Heart right ventricle (tissue), 16 donors: ENCODE measurements at regions not wholly inside any gene's neighbourhood (a gene's known extent, or its start where the extent isn't known, plus 50 kb on each side); places are given as distances from the start of the nearest gene placed in this dataset.

Experiments used
- ATAC-seq, 8 donors: fragments of 200-7000 bp; cut with Tn5 transposase; one replicate each; pipeline ENCODE4 v1.9.1; 2020; ENCODE audit warnings: mild to moderate bottlenecking in 8 of 8, moderate library complexity in 8 of 8, moderate number of reproducible peaks in 1 of 8
- DNase-seq, 2 donors: peaks; one replicate each; pipeline ENCODE4 v3.0.0-alpha.2; 2020
- H3K27ac ChIP-seq, 10 donors: fragments of 200-600 bp; sonication (generic) in 2 of 10; one replicate each; pipeline versions ENCODE4 v1.5.0 to v1.8.0; 2020 to 2022; ENCODE audit warnings: mild to moderate bottlenecking in 3 of 10
- H3K27me3 ChIP-seq, 7 donors: fragments of 200-600 bp; one replicate each; pipeline ENCODE4 v1.8.0; 2021 to 2022; ENCODE audit warnings: mild to moderate bottlenecking in 2 of 7
- H3K36me3 ChIP-seq, 9 donors: fragments of 200-600 bp; sonication (generic) in 1 of 9; one replicate each; pipeline versions ENCODE4 v1.5.0 to v1.8.0; 2020 to 2022; ENCODE audit warnings: mild to moderate bottlenecking in 2 of 9
- H3K4me1 ChIP-seq, 9 donors: fragments of 200-600 bp; sonication (generic) in 1 of 9; one replicate each; pipeline versions ENCODE4 v1.5.0 to v1.8.0; 2020 to 2022; ENCODE audit warnings: mild to moderate bottlenecking in 4 of 9
- H3K4me3 ChIP-seq, 10 donors: fragments of 200-600 bp; sonication (generic) in 2 of 10; one replicate each; pipeline versions ENCODE4 v1.5.0 to v1.8.0; 2020 to 2022; ENCODE audit warnings: mild to moderate bottlenecking in 7 of 10, moderate library complexity in 2 of 10
- H3K9me3 ChIP-seq, 11 donors: fragments of 200-600 bp in 10 of 11; sonication (generic) in 2 of 11; one replicate each; pipeline versions ENCODE4 v1.5.0 to v1.8.0; 2013 to 2022; ENCODE audit warnings: mild to moderate bottlenecking in 2 of 11, control low read depth in 1 of 11, moderate library complexity in 1 of 11
- WGBS, 2 donors: extraction: QIAGEN DNeasy Blood & Tissue Kit; methylation state at CpG; one replicate each; pipeline ENCODE4 v1.1.7; 2013; ENCODE audit warnings: inconsistent platforms in 1 of 2; 5-methylcytosine and 5-hydroxymethylcytosine counted together
- intact Hi-C, 10 donors: fragments of 100-400 bp; cut with DNase I; formaldehyde crosslinking; loops; one replicate each; pipeline versions ENCODE4 v1.11.1 to v1.14.2; 2022
- TF ChIP-seq, protein P1 (sequence below), 9 donors: fragments of 200-600 bp; sonication (generic) in 2 of 9; IDR thresholded peaks; one replicate each; pipeline versions ENCODE4 v1.5.0 to v1.8.0; 2021 to 2022; ENCODE audit warnings: antibody characterized with exemption in 9 of 9, mild to moderate bottlenecking in 5 of 9, moderate library complexity in 1 of 9
- donor health status: Arrhythmogenic right ventricular cardiomyopathy.
- donor health status: ischemic (EF 13 %, LVEDD 7.1; RV severe dilation, severe dysfunction).
- donor health status: healthy with polysubstance abuse.
- donor health status: DM: no; HTN: yes; CAD: no.
- donor health status: DM: no; HTN: no; CAD: no.
- donor health status: ischemic (EF 25% LVEDD 6.9; RV normal size, moderate dysfunction).
- donor health status: ischemic (EF 25% LVEDD 5.7; RV mildly dilated, moderate dysfunction).
- donor health status: healthy.
- donor health status: DM: yes; HTN: yes; CAD: no.
- donor health status: Ischemic cardiomyopathy.
- donor health status: ischemic (EF 35%, LVEDD 5.7; RV mildly dilated, moderate dysfunction).
- donor health status: nonischemic (EF 11% LVEDD 7.7; RV severe dilation, severe dysfunction).
- donor health status: DM: yes; HTN: yes; CAD: no.
- donor health status: PGD.
- donor health status: ischemic (EF 29% LVEDD 5.4; RV normal size, mild dysfunction).
- donor health status: nonischemic (EF 23%, LVEDD 6.1; RV moderate dilation, normal function).

DNA sequence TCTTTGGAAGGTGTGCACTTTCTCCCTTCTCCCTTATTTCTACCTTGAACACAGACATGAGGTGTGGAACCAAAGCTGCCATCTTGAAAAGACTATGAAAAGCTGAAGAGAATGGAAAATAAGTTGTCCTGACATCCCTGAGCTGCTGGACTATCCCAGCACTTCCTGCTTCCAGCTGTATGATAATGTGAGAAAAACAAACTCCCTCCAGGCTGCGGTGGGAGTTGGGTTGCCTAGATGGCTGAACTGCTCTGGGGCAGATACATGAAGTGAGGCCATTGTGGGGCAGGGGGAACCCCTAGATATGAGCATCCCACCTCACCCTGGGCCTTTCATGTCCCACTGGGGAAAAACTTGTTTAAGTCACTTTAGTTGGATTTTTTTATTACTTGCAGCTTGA, 82.4 kb downstream of the BOD1 start:
- TF ChIP-seq, protein P1, sequence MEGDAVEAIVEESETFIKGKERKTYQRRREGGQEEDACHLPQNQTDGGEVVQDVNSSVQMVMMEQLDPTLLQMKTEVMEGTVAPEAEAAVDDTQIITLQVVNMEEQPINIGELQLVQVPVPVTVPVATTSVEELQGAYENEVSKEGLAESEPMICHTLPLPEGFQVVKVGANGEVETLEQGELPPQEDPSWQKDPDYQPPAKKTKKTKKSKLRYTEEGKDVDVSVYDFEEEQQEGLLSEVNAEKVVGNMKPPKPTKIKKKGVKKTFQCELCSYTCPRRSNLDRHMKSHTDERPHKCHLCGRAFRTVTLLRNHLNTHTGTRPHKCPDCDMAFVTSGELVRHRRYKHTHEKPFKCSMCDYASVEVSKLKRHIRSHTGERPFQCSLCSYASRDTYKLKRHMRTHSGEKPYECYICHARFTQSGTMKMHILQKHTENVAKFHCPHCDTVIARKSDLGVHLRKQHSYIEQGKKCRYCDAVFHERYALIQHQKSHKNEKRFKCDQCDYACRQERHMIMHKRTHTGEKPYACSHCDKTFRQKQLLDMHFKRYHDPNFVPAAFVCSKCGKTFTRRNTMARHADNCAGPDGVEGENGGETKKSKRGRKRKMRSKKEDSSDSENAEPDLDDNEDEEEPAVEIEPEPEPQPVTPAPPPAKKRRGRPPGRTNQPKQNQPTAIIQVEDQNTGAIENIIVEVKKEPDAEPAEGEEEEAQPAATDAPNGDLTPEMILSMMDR (IDR thresholded peaks at IDR 0.05) = no peak
- no peak for DNase-seq
- Histone ChIP-seq H3K27me3 (no peaks in the 10 kb centered on the region), H3K4me3 (no peak overlapping the region), H3K4me1 (peaks cover 0 to 16% (median 0%) of the 10 kb centered on the region in 9 donors), H3K36me3 (no peaks in the 10 kb centered on the region), H3K9me3 (no peaks in the 10 kb centered on the region), H3K27ac (no peak overlapping the region)
- no peak for ATAC-seq
- WGBS, 2 donors = 3 to 17% methylated on average over 1 of the region's 1 CpG
- intact Hi-C loops = no loop called here

DNA sequence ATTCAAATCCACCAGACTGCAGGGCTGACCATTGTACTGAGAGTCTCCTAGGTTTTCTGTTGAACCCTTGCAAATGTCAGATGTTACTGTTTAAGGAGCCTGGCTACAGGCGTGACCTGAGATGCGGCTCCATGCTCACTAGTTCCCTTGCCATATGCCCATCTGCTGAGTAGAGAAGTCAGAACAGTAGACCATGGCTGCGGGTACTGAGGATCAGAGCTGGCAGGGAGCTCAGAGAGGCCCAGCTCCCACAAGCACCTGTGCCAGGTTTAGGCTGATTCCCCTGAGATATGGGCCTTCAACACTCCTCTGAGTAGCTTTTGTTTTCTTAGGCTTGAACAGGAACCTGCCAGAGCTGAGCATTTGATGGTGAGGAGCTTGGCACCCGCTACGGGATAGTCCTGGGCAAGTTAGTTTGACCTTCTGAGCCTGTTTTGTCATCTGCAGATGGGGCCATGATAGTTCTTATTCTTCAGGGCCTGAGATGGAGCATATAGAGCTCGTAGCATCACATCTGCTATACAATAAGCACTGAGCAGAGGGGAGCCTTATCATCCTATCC, 83.7 kb downstream of the BOD1 start:
- DNase-seq = no peak
- Histone ChIP-seq H3K4me3 (no peak overlapping the region), H3K27ac (no peak overlapping the region), H3K36me3 (no peaks in the 10 kb centered on the region), H3K9me3 (no peaks in the 10 kb centered on the region), H3K27me3 (no peaks in the 10 kb centered on the region), H3K4me1 (peaks cover 0 to 4% (median 0%) of the 10 kb centered on the region in 9 donors)
- TF ChIP-seq, protein P1 (IDR thresholded peaks at IDR 0.05) = no peak
- ATAC-seq = no peak
- 83 to 93% methylated on average over 6 of the region's 6 CpGs for WGBS, 2 donors
- intact Hi-C loops = no loop called here

DNA sequence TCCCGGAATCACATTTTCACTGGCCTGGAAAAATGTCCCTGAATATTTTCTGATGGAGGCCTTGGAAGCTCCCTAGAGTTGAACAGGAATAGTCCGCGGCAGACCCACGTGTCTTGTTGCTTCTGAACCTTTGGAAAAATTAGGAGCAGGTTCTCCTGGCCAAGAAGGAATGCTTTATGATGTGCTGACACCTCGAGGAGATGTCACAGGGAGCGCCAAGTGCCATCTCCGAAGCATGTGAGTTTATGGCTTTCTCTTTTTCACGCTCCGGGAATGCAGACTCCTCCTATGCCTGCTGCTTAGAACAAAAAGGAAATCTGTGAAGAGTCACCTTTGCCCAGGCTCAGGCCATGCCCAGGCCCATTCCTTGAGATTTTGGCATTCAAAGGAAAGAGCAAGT, 84.6 kb downstream of the BOD1 start:
- no peak for ATAC-seq
- Histone ChIP-seq H3K36me3 (no peaks in the 10 kb centered on the region), H3K27me3 (no peaks in the 10 kb centered on the region), H3K4me3 (no peak overlapping the region), H3K27ac (no peak overlapping the region), H3K4me1 (no peaks in the 10 kb centered on the region), H3K9me3 (no peaks in the 10 kb centered on the region)
- DNase-seq = no peak
- TF ChIP-seq, protein P1 (IDR thresholded peaks at IDR 0.05) = no peak
- intact Hi-C loops = no loop called here
- WGBS, 2 donors = 90 to 91% methylated on average over 9 of the region's 9 CpGs

DNA sequence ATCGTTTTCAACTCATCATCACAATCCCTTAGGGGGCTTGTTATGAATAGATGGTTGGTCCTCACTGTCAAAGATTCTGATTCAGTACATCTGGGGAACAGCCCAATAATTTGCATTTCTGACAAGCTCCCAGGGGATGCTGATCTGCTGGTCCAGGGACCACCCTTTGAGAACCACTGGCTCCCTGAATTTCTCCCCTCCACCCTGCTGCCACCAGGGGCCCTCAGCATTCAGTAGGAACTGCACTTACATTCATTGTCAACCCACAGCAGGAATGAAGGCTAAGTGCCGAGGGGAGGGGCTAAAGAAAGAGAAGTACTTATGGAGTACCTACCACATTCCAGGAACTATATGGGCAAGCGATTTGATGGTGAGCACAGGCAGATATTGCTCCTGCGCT, 85.9 kb downstream of the BOD1 start:
- Histone ChIP-seq H3K27ac (no peak overlapping the region), H3K4me3 (no peak overlapping the region), H3K9me3 (no peaks in the 10 kb centered on the region), H3K27me3 (no peaks in the 10 kb centered on the region), H3K4me1 (no peaks in the 10 kb centered on the region), H3K36me3 (no peaks in the 10 kb centered on the region)
- no peak for ATAC-seq
- no peak for DNase-seq
- WGBS, 2 donors = 80 to 85% methylated on average over 4 of the region's 4 CpGs
- intact Hi-C loops = no loop called here
- TF ChIP-seq, protein P1 (IDR thresholded peaks at IDR 0.05) = no peak
